Breast epithelium (tissue), 3 donors: ENCODE measurements at regions not wholly inside any gene's neighbourhood (a gene's known extent, or its start where the extent isn't known, plus 50 kb on each side); places are given as distances from the start of the nearest gene placed in this dataset.

Source experiments
- CTCF ChIP-seq, 3 donors: fragments of 450-650 bp; IDR thresholded peaks; one replicate each; pipeline ENCODE4 v1.5.1; 2016 to 2017; ENCODE audit warnings: antibody characterized with exemption in 3 of 3, mild to moderate bottlenecking in 3 of 3, moderate library complexity in 3 of 3
- POLR2A ChIP-seq: fragments of 450-650 bp; IDR thresholded peaks from one replicate; pipeline ENCODE4 v1.6.1; 2016; ENCODE audit warnings: antibody characterized with exemption, mild to moderate bottlenecking, moderate library complexity

- no peak for TF ChIP-seq POLR2A
- no peak for TF ChIP-seq CTCF (IDR thresholded peaks at IDR 0.05)
These were observed 140.6 kb downstream of the LRRC70 start for GRCh38 chr5:62719061-62719720.
